ELF-1 (cell line): ENCODE measurements at regions not wholly inside any gene's neighbourhood (a gene's known extent, or its start where the extent isn't known, plus 50 kb on each side); places are given as distances from the start of the nearest gene placed in this dataset.
"Not testable (repeated sequence)": the region's sequence is repeated elsewhere in the genome, so short reads cannot be mapped to it uniquely, and the experiment has no call there.

Experiments
- DNase-seq: peaks from one replicate; pipeline ENCODE4 v3.0.0-alpha.2; 2016; ENCODE audit warnings: low read depth, low spot score

DNA sequence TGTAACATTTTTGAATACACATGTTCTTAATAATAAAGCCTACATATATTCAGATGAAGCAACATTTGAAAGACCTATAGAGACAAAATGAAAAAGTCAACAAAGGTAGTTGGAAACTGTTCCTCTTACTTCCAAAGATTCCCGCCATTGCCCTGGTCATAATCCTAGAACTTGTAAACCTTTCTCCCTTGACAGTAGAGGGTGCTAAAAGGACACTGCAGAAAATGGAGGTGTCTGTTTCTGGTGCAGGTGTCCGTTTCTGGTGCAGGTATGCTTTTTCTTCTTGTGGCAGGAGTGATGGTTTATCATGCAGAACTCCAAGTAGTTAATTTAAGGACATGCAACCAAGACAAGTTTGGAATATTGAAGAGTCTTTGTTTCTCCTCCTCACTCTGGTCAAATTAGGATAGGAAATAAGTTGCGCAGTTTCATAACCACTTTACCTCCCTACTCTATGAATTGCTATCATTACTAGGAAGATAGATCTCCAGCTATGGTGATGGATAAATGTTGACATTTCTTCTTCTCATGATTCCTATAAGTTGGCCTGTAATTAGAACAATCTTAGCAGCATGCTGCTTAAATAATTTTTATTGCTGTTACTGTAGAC is 56.0 kb upstream of the FAM174A start:
- DNase-seq: peak; percentile 5

DNA sequence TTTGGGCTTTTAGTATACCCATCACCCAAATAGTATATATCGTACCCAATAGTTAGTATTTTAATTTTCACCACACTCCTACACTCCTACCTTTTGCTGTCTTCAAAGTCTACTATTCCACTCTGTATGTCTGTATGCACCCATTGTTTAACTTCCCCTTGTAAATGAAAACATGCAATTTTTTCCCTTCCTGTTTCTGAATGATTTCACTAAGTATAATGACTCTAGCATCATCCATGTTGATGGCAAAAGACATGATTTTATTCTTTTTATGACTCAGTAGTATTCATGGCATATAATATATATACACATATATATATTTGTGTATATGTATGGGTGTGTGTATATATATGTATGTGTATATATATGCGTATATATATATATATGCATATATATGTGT is 63.1 kb upstream of the FAM174A start:
- DNase-seq: no peak

DNA sequence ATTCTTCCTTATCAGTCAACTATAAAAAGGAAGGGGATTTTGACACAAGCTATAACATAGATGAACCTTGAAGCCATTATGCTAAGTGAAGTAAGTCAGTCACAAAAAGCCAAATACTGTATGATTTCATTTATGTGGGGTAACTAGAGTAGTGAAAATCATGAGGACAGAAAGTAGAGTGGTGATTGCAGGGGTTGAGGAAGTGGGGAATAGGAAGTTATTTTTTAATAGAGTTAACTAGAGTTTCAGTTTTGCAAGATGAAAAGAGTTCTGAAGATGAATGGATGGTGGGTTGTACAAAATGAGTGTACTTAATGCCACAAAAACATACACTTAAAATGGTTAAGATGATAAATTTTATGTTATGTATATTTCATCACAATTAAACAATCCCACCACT is 65.4 kb upstream of the FAM174A start:
- no peak for DNase-seq

DNA sequence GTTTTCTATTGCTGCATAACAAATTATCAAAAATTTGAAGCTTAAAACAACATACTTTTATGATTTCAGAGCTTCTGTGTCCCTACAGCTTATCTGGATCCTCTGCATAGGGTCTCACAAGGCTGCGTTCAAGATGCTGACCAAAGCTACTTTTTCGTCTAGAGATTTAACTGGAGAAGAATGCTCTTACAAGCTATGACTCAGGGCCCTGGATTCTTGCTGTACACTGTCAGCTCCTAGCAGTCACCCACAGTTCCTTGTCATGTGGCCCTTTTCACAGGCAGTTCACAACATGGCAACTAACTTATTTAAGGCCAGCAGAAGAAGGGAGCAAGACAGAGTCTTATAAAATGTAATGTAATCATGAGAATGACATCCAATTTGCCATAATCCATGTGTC is 70.8 kb upstream of the FAM174A start:
- peak; percentile 1 for DNase-seq

DNA sequence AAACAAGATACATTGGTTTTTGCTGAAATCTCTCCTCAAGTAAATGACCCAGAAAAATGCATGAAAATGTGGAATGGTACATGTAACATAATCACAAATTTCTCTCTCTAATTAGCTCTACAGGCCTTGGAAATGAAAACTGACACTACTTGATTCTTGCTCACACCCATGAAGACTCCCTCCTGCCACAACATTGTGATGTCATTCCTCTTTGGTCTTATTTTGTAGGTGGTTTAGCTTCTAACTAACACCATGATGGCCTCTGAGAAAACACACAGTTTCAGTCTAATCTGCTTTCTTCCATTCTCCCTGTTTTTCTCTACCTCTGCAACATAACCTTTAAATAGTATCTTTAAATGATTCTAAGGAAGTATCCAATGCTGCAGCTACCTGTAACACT is 78.6 kb upstream of the FAM174A start:
- DNase-seq: no peak

DNA sequence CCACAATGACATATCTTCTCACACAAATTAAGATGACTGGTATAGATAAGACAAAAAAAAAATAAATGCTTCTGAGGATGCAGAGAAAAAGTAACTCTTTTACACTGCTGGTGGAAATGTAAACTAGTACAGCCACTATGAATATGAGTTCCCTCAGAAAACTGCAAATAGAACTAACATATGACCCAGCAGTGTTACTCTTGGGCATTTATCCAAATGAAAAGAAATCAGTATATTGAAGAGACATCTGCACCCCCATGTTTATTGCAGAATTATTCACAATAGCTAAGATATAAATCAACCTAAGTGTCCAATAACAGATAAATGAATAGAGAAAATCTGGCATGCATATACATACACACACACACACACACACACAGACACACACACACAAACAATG is 83.0 kb upstream of the FAM174A start:
- DNase-seq: no peak

DNA sequence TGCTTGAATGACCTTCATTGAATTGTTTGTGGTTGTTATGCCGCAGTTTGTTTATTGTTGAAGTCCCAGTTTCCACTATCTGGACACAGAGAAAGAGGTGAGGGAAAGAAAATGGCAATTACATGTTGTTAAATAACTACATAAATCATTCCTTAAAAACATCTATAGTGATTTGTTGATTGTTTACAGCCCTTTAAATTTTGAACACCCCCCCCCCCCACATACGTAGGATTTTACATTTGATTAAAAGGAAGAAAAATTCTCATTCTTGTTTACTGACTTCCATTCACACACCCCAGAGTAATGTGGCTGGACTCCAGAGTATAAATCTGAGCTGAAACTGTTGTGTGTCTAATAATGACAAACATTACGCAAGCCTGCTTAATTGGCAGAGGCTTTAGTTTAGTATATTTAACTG is 87.1 kb upstream of the FAM174A start:
- DNase-seq: no peak

DNA sequence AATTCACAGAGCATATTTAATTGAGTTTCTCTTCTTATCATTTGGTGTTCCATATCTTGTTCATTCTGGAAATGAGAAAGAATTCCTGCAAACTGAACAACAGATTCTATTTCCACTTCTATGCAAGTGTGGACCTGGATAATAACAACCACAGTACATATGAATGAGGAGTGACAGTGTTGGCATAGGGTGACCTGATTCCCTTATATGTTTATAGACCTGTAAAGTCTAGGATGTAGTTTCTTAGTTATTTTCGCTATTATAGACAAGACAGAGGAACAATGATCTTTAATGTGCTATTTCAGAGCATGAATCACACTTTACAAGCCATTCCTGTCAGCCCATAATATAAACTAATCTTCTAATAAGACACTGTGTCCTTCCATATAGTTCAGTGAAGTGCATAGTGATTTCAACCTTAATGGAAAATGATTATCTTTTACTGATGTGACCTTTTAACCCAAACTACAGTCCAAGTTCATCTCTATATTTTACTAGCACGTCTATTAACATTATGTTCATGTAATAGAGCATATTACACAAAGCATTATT is 88.2 kb upstream of the FAM174A start:
- no peak for DNase-seq

DNA sequence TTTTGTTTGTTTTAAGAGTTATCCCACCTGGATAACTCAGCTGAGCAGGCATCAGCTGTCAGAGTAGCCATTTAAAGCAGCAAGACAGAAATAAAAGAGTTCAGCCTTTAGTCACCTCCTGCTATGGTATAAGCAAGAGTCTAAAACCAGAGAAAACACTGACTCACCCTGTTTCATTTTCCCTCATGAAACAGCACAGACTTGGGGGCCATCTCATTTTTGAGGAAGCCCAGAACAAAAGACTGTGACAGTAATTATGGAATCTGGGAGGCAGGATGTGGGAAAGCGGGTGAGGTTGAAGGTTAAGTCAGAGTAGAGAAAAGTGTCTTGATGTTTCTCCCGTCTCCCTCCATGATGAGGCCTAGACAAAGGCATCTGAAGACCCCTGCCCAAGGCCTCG is 90.2 kb upstream of the FAM174A start:
- no peak for DNase-seq

DNA sequence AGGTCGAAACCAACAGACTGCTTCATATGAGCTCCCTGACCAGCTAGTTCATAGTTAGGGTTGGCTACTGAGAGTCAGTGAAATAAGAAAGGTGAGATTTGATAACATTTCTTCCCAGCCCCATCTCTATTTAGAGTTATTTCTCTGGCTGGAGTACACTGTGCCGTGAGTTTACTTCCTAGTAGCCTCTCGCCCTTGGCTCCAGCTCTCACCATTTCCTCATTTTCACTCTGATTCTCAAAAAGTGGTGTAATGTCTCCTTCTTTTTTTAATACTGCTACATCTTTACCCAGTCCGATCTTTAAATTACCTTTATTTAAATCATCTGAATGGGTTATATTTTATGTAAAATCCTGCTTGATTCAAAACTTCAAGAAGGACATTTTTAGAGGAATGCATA is 100.4 kb upstream of the FAM174A start:
- no peak for DNase-seq

DNA sequence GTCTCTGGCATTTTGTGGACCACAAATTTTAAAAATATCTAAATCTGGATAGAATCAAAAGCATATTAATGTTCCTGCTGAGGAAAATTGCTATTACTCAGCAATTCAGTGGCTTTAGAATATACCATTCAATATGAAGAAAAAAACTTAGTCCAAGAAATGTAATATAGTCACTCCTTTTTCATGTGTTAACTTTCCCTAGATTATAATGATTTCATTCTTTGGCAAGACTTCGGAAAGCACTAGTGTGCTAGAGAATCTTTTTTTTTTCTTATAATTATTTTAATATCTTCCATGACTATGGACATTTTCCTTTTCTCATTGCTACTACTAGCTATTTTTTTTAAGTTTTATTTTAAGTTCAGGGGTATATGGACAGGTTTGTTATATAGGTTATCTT is 102.4 kb upstream of the FAM174A start:
- no peak for DNase-seq

DNA sequence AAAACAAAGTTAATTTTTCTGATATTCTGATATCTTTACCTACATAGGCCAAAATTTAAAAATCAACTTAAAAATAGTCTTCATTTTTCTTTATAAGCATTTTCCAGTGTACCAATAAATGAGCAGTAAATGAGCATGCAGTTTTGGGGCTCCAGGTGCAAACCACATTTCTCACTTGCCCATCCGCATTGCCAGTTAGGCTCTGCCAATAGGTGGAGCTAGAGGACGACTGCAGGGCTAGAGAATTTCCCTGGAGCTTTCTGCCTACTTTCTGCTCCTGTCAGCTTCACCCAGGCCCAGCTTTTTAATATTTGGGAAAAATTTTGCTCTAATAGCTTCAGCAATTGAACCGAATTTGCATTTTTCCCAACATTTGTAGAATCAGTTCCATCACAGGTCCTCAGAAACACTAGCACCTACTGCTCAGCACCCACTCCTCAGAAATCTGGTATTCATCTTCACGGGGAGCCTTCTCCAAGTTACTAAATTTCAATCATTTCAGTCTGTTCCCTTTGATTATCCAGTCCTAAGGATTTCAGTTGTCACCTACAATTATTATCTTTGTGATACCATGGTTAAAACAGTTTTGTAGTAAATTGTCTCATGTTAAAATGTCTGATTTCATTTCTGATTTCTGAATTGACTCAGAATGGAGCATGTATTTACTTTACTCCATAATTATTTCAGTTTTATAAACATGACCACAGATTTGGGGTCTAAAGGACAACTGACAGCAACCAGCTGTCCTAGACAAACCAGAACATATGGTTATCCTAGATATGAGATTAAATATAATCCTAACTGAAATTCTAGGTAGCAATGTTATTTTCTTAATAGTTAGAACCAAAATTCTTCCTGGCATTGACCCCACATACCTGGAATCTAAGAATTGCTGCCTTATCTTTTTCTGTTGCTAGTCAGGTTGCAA is 104.6 kb upstream of the FAM174A start:
- peak; percentile 47 for DNase-seq

DNA sequence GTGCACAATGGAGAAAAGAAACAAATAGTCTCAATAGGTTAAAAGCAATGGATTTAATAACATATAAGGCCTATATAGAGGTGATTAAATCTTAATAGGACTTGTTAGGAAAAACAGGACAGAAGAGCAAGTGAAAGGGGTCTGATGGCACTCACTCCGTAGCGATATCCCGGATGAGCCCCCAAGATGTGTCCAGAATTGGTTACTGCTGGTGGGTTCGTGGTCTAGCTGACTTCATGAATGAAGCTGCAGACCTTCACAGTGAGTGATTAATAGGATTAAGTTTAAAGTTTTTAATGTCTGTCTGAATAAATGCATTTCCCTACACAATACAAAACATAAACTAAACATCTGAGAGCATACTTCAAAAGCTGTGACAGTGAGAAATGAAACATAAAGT is 110.4 kb upstream of the FAM174A start:
- DNase-seq: no peak

DNA sequence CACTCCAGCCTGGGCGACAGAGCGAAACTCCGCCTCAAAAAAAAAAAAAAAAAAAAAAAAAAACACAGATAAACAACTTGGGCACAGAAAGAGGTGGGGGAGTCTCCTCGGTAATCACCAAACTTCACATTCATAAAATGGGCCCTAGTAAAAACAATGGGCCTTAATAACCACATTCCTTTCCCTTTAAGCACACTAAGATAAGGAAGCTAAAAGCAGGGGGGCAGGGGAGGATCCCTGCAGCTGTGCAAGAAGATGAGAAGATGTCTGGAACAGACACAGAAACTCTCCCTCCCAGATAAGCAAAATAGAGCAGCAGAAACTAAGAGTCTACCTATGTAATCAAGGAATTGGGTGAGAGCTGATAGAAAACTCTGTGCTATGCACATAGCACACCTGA is 111.2 kb upstream of the FAM174A start:
- no peak for DNase-seq

DNA sequence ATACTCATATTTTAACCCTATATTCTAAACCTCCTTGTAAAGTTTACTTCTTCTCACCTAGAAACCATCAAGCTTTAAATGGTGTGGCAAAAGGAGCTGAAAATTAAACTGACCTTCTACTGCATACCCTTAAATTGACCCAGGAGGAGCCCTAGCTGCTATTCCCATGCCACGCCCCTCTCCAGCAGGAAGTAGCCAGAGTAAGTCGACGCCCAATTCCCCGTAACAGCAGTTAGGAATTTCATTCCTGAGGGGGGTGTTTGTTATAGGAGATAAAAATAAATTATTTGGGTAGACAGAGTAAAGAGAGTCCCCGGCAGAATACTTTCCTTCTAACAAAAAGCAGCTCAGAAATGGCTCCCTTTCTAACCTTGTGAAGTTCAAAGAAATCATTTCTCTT is 111.8 kb upstream of the FAM174A start:
- DNase-seq: no peak

DNA sequence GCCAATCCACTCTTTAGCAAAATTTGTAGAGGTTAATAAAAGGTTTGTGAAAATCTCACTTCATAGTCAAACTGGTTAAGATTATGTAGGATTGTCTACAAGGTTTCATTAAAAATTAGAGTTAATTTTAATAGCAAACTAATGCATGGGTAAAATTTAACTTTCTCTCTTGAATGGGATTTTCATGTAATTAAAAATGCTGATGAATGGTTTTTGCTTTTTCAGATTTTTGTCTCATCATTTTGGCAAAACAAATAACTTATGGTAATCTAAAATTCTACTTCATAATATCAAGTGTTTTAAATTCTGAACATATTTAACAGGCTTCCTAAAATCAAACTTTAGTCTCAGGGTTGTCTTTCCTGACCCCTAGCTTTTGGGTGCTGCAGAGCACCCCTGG is 113.8 kb upstream of the FAM174A start:
- no peak for DNase-seq

DNA sequence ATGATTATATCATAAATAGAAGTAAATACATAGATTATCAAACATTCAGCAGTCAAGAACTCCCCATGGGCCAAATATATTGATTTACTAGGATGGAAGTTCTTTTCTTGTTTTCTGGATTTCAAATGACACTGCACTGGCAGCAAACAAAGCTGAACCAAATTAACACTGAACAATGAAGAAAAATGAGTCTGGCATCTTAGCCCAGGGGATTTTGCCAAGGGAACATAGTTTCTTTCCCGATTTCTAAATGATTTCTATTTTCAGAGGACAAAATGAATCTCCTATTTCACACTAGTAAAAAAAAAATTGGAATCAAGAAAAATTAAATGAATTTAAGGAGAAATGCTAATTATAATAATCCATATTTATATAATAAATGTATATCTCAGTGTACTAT is 116.9 kb upstream of the FAM174A start:
- DNase-seq: no peak

DNA sequence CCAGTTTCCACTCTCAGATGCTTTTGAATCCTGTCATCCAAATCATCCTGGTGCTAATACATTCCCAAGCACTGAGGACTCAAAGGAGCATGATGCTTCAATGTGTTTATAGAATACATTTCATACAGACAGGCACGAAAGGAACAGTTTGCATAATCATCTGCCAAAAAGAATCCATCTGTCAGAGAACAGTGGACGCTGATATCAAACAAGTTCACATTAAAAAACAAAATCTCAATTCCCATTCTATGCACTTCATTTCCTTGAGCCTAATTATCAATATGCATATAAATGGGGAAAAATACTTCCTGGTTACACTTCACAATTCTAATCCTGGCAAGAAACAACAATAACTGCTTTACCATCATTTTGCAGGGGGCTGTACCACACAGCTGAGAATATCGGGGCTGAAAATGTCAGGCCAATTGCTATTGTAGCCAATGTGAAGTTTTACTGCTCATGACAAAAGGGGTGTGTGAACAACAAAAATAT is 125.5 kb upstream of the FAM174A start:
- DNase-seq: no peak

DNA sequence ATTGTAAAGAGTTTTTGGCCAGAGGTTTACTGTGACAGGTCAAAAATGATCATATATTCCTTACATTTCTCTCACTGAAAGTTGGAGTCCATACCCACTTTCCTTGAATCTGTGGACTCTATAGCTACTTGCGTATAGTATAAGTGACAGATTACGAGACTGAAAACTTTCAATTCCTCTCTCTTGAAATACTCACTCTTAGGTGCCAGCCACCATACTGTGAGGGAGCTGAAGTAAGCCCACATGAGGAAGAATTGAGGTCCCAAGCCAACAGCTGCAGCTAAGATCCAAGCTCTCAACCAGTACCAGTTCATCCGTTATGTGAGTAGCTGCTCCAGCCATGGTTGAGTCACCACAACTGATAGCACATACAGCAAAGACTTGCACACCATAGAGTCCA is 128.1 kb upstream of the FAM174A start:
- DNase-seq: no peak

DNA sequence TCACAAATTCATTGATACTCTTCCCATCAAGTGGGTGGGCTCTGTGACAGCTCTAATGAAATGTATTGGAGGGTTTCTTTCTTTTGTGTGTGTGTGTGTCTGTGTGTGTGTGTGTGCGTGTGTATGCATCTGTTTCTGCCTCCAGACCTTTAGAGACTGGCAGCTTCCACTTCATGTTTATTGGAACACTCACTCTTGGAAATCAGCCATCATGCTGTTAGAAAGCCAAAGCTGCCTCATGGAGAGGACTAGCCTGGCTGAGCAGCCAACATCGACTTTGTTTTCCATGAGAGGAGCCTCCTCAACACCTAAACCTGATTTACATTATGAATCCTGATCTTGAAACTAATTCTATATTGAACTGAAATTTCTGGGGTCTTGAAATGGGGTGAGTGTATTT is 128.5 kb upstream of the FAM174A start:
- no peak for DNase-seq

DNA sequence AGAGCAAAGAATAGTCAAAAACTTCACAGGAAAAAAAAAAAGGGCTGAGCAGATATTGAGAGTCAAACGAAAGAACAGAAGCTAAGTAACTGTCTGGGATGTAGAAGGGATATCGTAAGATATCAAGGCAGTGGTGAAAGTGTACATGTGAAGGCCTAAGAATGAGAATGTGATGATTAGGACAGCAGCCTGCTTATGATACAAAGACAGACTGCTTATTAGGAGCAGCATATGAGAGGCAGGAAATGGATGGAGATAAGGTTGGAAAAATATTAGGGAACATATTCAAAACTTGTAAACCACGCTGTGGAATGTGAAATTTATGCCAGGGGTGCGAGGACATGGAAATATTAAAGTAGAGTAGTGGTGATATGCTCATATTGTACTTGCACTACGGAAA is 133.1 kb upstream of the FAM174A start:
- DNase-seq: no peak

DNA sequence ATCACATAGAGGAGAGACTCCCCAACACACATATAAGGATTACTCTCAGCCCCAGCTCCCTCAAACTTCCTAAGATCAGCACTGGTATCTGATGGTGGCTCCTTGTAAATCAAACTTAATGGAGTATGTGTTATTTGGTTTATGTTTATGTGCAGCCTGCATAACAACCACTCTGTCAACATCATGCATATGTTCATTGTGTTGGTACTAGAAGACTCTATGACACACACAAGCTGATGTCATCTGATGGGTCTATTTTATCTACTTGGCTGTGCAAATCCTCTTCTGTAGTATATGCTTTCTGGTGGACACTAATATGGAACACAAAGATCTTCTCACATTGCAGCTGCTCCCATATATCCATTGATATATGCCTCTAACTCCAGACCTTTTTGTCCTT is 134.0 kb upstream of the FAM174A start:
- no peak for DNase-seq

DNA sequence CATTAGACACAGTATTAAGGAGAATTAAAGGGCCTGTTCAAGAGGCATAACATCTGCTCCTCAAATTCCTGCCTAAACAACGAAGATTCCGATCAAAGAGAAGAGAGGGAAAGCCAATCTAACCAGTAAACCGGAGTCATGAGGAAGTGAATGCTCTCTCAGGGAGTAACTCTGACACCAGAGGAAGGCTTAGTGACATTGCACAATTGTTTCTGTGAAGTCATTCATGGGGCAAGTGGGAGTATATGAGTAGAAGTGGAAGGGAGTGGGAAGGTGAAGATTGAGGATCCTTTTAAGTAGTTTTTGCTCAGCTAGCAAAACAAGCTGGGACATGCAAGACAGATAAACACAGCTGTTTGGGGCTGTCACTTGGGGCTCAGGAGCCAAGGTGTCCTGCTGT is 136.4 kb upstream of the FAM174A start:
- DNase-seq: not testable (repeated sequence)
